HG03139 (cell line): ENCODE measurements at regions not wholly inside any gene's neighbourhood (a gene's known extent, or its start where the extent isn't known, plus 50 kb on each side); places are given as distances from the start of the nearest gene placed in this dataset.

Experiments used
- ATAC-seq: cut with Tn5 transposase; IDR thresholded peaks from one replicate; pipeline ENCODE4 v1.9.1; 2021; ENCODE audit not compliant: unreplicated experiment

GRCh38 chr1:87905651-87906050 lies 577.0 kb downstream of the LMO4 start:
- no peak for ATAC-seq

GRCh38 chr1:87906078-87906477 lies 577.4 kb downstream of the LMO4 start:
- no peak for ATAC-seq

- ATAC-seq, result no peak
These were observed 584.7 kb downstream of the LMO4 start for GRCh38 chr1:87913361-87913760.

GRCh38 chr1:87914396-87914795 lies 585.7 kb downstream of the LMO4 start:
- ATAC-seq, result no peak

GRCh38 chr1:87915771-87916170 lies 587.1 kb downstream of the LMO4 start:
- no peak for ATAC-seq

- no peak for ATAC-seq
These were observed 588.3 kb downstream of the LMO4 start for GRCh38 chr1:87916965-87917364.

- no peak for ATAC-seq
These were observed 589.7 kb downstream of the LMO4 start for GRCh38 chr1:87918398-87918797.

GRCh38 chr1:87922885-87923284 lies 594.2 kb downstream of the LMO4 start:
- ATAC-seq, result no peak

- ATAC-seq, result no peak
These were observed 597.6 kb downstream of the LMO4 start for GRCh38 chr1:87926131-87926830.

- no peak for ATAC-seq
These were observed 598.2 kb downstream of the LMO4 start for GRCh38 chr1:87926921-87927320.

- ATAC-seq, result no peak
These were observed 599.0 kb downstream of the LMO4 start for GRCh38 chr1:87927391-87928280.

- ATAC-seq, result no peak
These were observed 599.9 kb downstream of the LMO4 start for GRCh38 chr1:87928623-87929022.

- no peak for ATAC-seq
These were observed 601.2 kb downstream of the LMO4 start for GRCh38 chr1:87929906-87930305.

GRCh38 chr1:87930796-87931195 lies 602.1 kb downstream of the LMO4 start:
- no peak for ATAC-seq

GRCh38 chr1:87933171-87933570 lies 604.5 kb downstream of the LMO4 start:
- no peak for ATAC-seq

- no peak for ATAC-seq
These were observed 606.5 kb downstream of the LMO4 start for GRCh38 chr1:87935130-87935529.

- no peak for ATAC-seq
These were observed 609.2 kb downstream of the LMO4 start for GRCh38 chr1:87937831-87938395.

GRCh38 chr1:87938631-87939030 lies 610.0 kb downstream of the LMO4 start:
- ATAC-seq, result no peak

- ATAC-seq, result no peak
These were observed 610.8 kb downstream of the LMO4 start for GRCh38 chr1:87939444-87939843.

GRCh38 chr1:87940421-87940820 lies 611.7 kb downstream of the LMO4 start:
- no peak for ATAC-seq

- ATAC-seq, result no peak
These were observed 612.8 kb downstream of the LMO4 start for GRCh38 chr1:87941337-87941946.

GRCh38 chr1:87942165-87942564 lies 613.5 kb downstream of the LMO4 start:
- no peak for ATAC-seq
